ENCODE measurements at regions not wholly inside any gene's neighbourhood (a gene's known extent, or its start where the extent isn't known, plus 50 kb on each side); places are given as distances from the start of the nearest gene placed in this dataset.

- DNase-seq, result no peak
These were observed 397.0 kb downstream of the METTL15 start for GRCh38 chr11:28505232-28505631.

- no peak for DNase-seq
These were observed 396.4 kb downstream of the METTL15 start for GRCh38 chr11:28504555-28505110.

GRCh38 chr11:28495333-28495732 is 387.1 kb downstream of the METTL15 start:
- DNase-seq, result no peak

- no peak for DNase-seq
These were observed 383.2 kb downstream of the METTL15 start for GRCh38 chr11:28491431-28491830.

GRCh38 chr11:28490773-28491382 is 382.7 kb downstream of the METTL15 start:
- DNase-seq, result no peak

GRCh38 chr11:28488336-28488735 is 380.1 kb downstream of the METTL15 start:
- DNase-seq, result no peak

GRCh38 chr11:28483072-28483867 is 375.1 kb downstream of the METTL15 start:
- no peak for DNase-seq

- no peak for DNase-seq
These were observed 374.5 kb downstream of the METTL15 start for GRCh38 chr11:28482666-28483065.

- no peak for DNase-seq
These were observed 373.7 kb downstream of the METTL15 start for GRCh38 chr11:28481616-28482480.

GRCh38 chr11:28480406-28480805 is 372.2 kb downstream of the METTL15 start:
- DNase-seq, result no peak

- no peak for DNase-seq
These were observed 368.7 kb downstream of the METTL15 start for GRCh38 chr11:28476864-28477263.

GRCh38 chr11:28476049-28476448 is 367.9 kb downstream of the METTL15 start:
- no peak for DNase-seq

- DNase-seq, result no peak
These were observed 364.7 kb downstream of the METTL15 start for GRCh38 chr11:28472904-28473303.

- DNase-seq, result no peak
These were observed 363.3 kb downstream of the METTL15 start for GRCh38 chr11:28471537-28471936.

- DNase-seq, result no peak
These were observed 362.0 kb downstream of the METTL15 start for GRCh38 chr11:28470180-28470579.

GRCh38 chr11:28466506-28466905 is 358.3 kb downstream of the METTL15 start:
- DNase-seq, result no peak

- DNase-seq, result no peak
These were observed 356.2 kb downstream of the METTL15 start for GRCh38 chr11:28464252-28464867.

GRCh38 chr11:28463826-28464225 is 355.6 kb downstream of the METTL15 start:
- DNase-seq, result no peak

GRCh38 chr11:28461846-28462245 is 353.7 kb downstream of the METTL15 start:
- DNase-seq, result no peak

GRCh38 chr11:28461338-28461737 is 353.1 kb downstream of the METTL15 start:
- no peak for DNase-seq

- no peak for DNase-seq
These were observed 352.2 kb downstream of the METTL15 start for GRCh38 chr11:28460348-28460747.

GRCh38 chr11:28459912-28460311 is 351.7 kb downstream of the METTL15 start:
- DNase-seq, result no peak

Data from T1000 (cell line).